ENCODE measurements at regions not wholly inside any gene's neighbourhood (a gene's known extent, or its start where the extent isn't known, plus 50 kb on each side); places are given as distances from the start of the nearest gene placed in this dataset.
A peak's percentile ranks its signal among the peaks of the same experiment; 100 is the strongest.

- Mint-ChIP-seq H3K27me3 (ENCODE audit: low read depth) (peaks cover 9% of the 10 kb centered on the region), H3K36me3 (ENCODE audit: low read depth) (peaks cover 5% of the 10 kb centered on the region), H3K9me3 (peaks cover 5% of the 10 kb centered on the region), H3K4me3 (no peak overlapping the region), H3K4me1 (peaks cover 15% of the 10 kb centered on the region), H3K27ac (no peak overlapping the region)
- no peak for TF ChIP-seq CTCF (IDR thresholded peaks at IDR 0.05; ENCODE audit: unreplicated experiment in 3 of 3)
These were observed 480.5 kb downstream of the MATN1 start for GRCh38 chr1:30242722-30243457.

GRCh38 chr1:30242168-30242567, 481.2 kb downstream of the MATN1 start:
- Mint-ChIP-seq H3K27ac (peak overlapping the region in 1 of 3 experiments; percentile 43), H3K4me1 (peaks cover 15% of the 10 kb centered on the region), H3K9me3 (peaks cover 5% of the 10 kb centered on the region), H3K36me3 (ENCODE audit: low read depth) (peaks cover 5% of the 10 kb centered on the region), H3K4me3 (no peak overlapping the region), H3K27me3 (ENCODE audit: low read depth) (peaks cover 9% of the 10 kb centered on the region)
- no peak for TF ChIP-seq CTCF (IDR thresholded peaks at IDR 0.05; ENCODE audit: unreplicated experiment in 3 of 3)

GRCh38 chr1:30241681-30242080, 481.7 kb downstream of the MATN1 start:
- Mint-ChIP-seq H3K4me3 (no peak overlapping the region), H3K9me3 (peaks cover 5% of the 10 kb centered on the region), H3K27me3 (ENCODE audit: low read depth) (peaks cover 9% of the 10 kb centered on the region), H3K36me3 (ENCODE audit: low read depth) (peaks cover 5% of the 10 kb centered on the region), H3K4me1 (peaks cover 15% of the 10 kb centered on the region), H3K27ac (peak overlapping the region in 1 of 3 experiments; percentile 43)
- no peak for TF ChIP-seq CTCF (IDR thresholded peaks at IDR 0.05; ENCODE audit: unreplicated experiment in 3 of 3)

- Mint-ChIP-seq H3K27ac (no peak overlapping the region), H3K27me3 (ENCODE audit: low read depth) (peaks cover 17% of the 10 kb centered on the region), H3K4me3 (no peak overlapping the region), H3K36me3 (ENCODE audit: low read depth) (peaks cover 5% of the 10 kb centered on the region), H3K9me3 (peaks cover 5% of the 10 kb centered on the region), H3K4me1 (no peaks in the 10 kb centered on the region)
- no peak for TF ChIP-seq CTCF (IDR thresholded peaks at IDR 0.05; ENCODE audit: unreplicated experiment in 3 of 3)
These were observed 489.3 kb downstream of the MATN1 start for GRCh38 chr1:30234091-30234490.

GRCh38 chr1:30232288-30232899, 491.0 kb downstream of the MATN1 start:
- H3K4me1 Mint-ChIP-seq, result no peaks in the 10 kb centered on the region

More at GRCh38 chr1:30232288-30232899, 491.0 kb downstream of the MATN1 start:
- Mint-ChIP-seq H3K4me3 (no peak overlapping the region), H3K36me3 (ENCODE audit: low read depth) (no peaks in the 10 kb centered on the region), H3K27me3 (ENCODE audit: low read depth) (peaks cover 17% of the 10 kb centered on the region), H3K9me3 (no peaks in the 10 kb centered on the region), H3K27ac (no peak overlapping the region)
- peak; percentile 12 to 49 (median 22) for TF ChIP-seq CTCF (IDR thresholded peaks at IDR 0.05; ENCODE audit: unreplicated experiment in 3 of 3)
